ENCODE measurements at regions not wholly inside any gene's neighbourhood (a gene's known extent, or its start where the extent isn't known, plus 50 kb on each side); places are given as distances from the start of the nearest gene placed in this dataset.

- no TSS peak for BruUV-seq (replicated peaks)
- Mint-ChIP-seq H3K27ac (ENCODE audit: unreplicated experiment) (no peak overlapping the region), H3K9me3 (ENCODE audit: unreplicated experiment) (no peaks in the 10 kb centered on the region), H3K36me3 (ENCODE audit: insufficient read depth, unreplicated experiment) (no peaks in the 10 kb centered on the region), H3K4me3 (ENCODE audit: unreplicated experiment) (no peak overlapping the region), H3K4me1 (ENCODE audit: low read depth, unreplicated experiment) (no peaks in the 10 kb centered on the region), H3K27me3 (ENCODE audit: insufficient read depth, unreplicated experiment) (no peaks in the 10 kb centered on the region)
- no peaks in the 10 kb centered on the region for H3K27me3 ChIP-seq (replicated peaks; ENCODE audit: control insufficient read depth, insufficient read depth, low read length)
- H3K4me1 ChIP-seq = no peaks in the 10 kb centered on the region
- CTCF ChIA-PET = no interaction called here
- DNase-seq = no peak
- H3K36me3 ChIP-seq (ENCODE audit: control insufficient read depth, insufficient read depth, low read length) = no peaks in the 10 kb centered on the region
- H3K9me3 ChIP-seq = no peaks in the 10 kb centered on the region
- intact Hi-C loops (cut with micrococcal nuclease; ENCODE audit: unreplicated experiment) = no loop called here
- POLR2A ChIA-PET = no interaction called here
- no peak for TF ChIP-seq CTCF (IDR thresholded peaks at IDR 0.05; ENCODE audit: insufficient read depth in 1 of 2, low read depth in 1 of 2, low read length in 1 of 2, severe bottlenecking in 1 of 2, unreplicated experiment in 1 of 2)
- H3K4me3 ChIP-seq (ENCODE audit: low read depth, low read length) = no peak overlapping the region
Measured at GRCh38 chr2:56656826-56657225, 473.0 kb downstream of the CCDC85A start.

GRCh38 chr2:56666777-56667176, 483.0 kb downstream of the CCDC85A start:
- H3K4me1 ChIP-seq = no peaks in the 10 kb centered on the region
- BruUV-seq (replicated peaks) = no TSS peak
- TF ChIP-seq CTCF (IDR thresholded peaks at IDR 0.05; ENCODE audit: insufficient read depth in 1 of 2, low read depth in 1 of 2, low read length in 1 of 2, severe bottlenecking in 1 of 2, unreplicated experiment in 1 of 2) = no peak
- intact Hi-C loops (cut with micrococcal nuclease; ENCODE audit: unreplicated experiment) = no loop called here
- Mint-ChIP-seq H3K36me3 (ENCODE audit: insufficient read depth, unreplicated experiment) (no peaks in the 10 kb centered on the region), H3K27ac (ENCODE audit: unreplicated experiment) (no peak overlapping the region), H3K9me3 (ENCODE audit: unreplicated experiment) (peaks cover 8% of the 10 kb centered on the region), H3K4me3 (ENCODE audit: unreplicated experiment) (no peak overlapping the region), H3K27me3 (ENCODE audit: insufficient read depth, unreplicated experiment) (no peaks in the 10 kb centered on the region), H3K4me1 (ENCODE audit: low read depth, unreplicated experiment) (no peaks in the 10 kb centered on the region)
- CTCF ChIA-PET = no interaction called here
- POLR2A ChIA-PET = no interaction called here
- no peaks in the 10 kb centered on the region for H3K27me3 ChIP-seq (replicated peaks; ENCODE audit: control insufficient read depth, insufficient read depth, low read length)
- no peak for DNase-seq
- H3K4me3 ChIP-seq (ENCODE audit: low read depth, low read length) = no peak overlapping the region
- H3K9me3 ChIP-seq = peaks cover 4% of the 10 kb centered on the region
- no peaks in the 10 kb centered on the region for H3K36me3 ChIP-seq (ENCODE audit: control insufficient read depth, insufficient read depth, low read length)

- no peak for TF ChIP-seq CTCF (IDR thresholded peaks at IDR 0.05; ENCODE audit: insufficient read depth in 1 of 2, low read depth in 1 of 2, low read length in 1 of 2, severe bottlenecking in 1 of 2, unreplicated experiment in 1 of 2)
- no TSS peak for BruUV-seq (replicated peaks)
- CTCF ChIA-PET = no interaction called here
Measured at GRCh38 chr2:56671973-56672569, 488.3 kb downstream of the CCDC85A start.

More at GRCh38 chr2:56671973-56672569, 488.3 kb downstream of the CCDC85A start:
- Mint-ChIP-seq H3K27me3 (ENCODE audit: insufficient read depth, unreplicated experiment) (no peaks in the 10 kb centered on the region), H3K9me3 (ENCODE audit: unreplicated experiment) (peaks cover 20% of the 10 kb centered on the region), H3K36me3 (ENCODE audit: insufficient read depth, unreplicated experiment) (no peaks in the 10 kb centered on the region), H3K4me3 (ENCODE audit: unreplicated experiment) (no peak overlapping the region), H3K27ac (ENCODE audit: unreplicated experiment) (no peak overlapping the region), H3K4me1 (ENCODE audit: low read depth, unreplicated experiment) (no peaks in the 10 kb centered on the region)
- intact Hi-C loops (cut with micrococcal nuclease; ENCODE audit: unreplicated experiment) = no loop called here
- no peaks in the 10 kb centered on the region for H3K36me3 ChIP-seq (ENCODE audit: control insufficient read depth, insufficient read depth, low read length)
- peaks cover 13% of the 10 kb centered on the region for H3K9me3 ChIP-seq
- no peaks in the 10 kb centered on the region for H3K27me3 ChIP-seq (replicated peaks; ENCODE audit: control insufficient read depth, insufficient read depth, low read length)
- no peak overlapping the region for H3K4me3 ChIP-seq (ENCODE audit: low read depth, low read length)
- DNase-seq = no peak
- POLR2A ChIA-PET = no interaction called here
- H3K4me1 ChIP-seq = no peaks in the 10 kb centered on the region

Data from Caco-2 (cell line).